ENCODE measurements at regions not wholly inside any gene's neighbourhood (a gene's known extent, or its start where the extent isn't known, plus 50 kb on each side); places are given as distances from the start of the nearest gene placed in this dataset.

DNA sequence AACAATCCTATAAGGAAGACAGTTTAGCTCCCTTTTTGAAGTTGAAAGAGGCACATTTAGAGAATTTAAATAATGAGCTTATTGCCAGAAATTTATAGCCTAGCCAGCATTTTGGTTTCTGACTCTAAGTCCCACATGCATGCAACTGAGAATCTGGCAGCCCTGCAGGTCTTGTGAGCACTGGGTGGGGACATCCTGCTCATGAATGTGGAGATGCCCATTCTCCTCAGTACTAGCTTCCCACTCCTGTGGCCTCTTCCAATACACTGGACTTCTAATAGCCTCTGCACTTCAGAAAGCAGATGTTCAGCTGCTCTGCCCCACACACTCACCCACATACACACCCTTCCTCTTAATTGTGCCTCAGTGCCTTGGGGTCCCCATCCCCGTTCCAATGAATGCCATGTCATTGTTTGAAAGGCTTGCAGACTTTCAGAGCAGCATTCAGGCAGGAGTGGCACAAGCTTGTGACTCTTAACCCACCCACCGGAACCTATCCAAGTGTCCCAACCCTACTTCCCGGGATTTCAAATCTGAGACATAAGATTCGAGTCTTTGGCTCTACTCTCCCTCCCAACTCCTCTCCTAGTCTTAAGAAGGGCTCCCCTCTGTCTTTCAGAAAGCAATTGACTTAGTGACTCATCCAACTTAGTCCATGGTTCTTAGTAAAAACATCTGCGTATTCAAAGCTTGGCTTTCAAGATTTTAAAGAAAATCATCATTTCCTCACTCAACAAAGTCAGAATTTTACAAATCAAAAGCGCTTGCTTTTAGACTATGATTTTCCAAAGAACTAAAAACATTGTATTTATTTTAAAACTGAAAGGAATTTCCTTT lies 80.0 kb upstream of the FREM2 start:
- DNase-seq (ENCODE audit: low read depth): peak; percentile 5

DNA sequence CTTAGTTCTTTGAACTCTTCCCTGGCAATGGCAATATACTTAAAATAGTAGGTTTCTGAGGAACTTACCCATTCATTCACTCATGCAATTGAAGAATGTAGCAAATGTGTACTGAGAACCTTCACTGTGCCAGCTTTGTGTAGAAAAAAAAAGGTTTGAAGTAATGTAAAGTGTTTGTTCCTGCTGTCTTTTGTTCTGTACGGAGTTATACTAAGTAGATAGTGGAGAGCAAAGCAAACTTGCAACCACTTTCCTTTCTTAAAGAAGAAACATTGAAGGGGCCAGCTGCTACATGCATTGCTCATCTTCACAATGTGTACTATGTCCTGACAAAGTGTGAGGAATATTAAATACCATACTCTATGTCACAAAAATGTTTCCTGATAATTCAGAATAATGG lies 68.9 kb upstream of the FREM2 start:
- no peak for DNase-seq (ENCODE audit: low read depth)

DNA sequence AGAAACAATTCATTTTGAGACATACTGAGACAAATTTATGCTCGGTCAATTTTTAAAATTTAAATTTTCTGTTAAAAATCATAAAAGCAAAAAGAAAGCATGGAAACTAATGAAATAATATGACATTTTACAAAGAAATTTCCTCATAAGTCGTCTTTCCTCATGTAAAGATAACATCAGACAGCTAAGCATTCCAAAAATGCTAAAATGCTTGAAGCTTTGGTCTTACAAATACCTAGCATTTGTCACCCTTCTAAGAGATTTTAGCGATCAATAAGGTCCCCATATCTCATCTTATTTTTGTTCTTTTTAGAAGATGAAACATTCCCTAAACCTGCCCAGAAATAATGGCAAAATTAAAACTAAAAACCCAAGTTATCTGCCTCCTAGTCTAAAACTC lies 68.5 kb upstream of the FREM2 start:
- no peak for DNase-seq (ENCODE audit: low read depth)

DNA sequence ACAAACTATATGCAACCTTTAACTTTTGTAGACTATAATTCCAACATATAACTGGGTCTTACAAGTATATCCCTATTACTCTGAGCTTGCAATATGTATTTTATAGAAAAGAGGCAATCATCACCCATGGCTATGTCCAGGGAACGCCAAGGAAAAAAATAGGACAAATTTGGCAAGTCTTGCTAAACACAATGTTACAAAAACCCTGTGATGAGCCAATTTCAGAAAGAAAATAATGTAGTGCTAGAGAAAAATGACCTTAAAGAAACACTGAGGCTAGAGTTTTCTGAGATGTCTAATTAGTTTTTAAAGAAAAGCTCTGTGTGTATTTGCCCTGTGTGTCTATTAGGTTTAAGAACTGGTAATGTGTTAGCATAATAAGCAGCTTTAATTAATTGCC lies 68.0 kb upstream of the FREM2 start:
- DNase-seq (ENCODE audit: low read depth): no peak

DNA sequence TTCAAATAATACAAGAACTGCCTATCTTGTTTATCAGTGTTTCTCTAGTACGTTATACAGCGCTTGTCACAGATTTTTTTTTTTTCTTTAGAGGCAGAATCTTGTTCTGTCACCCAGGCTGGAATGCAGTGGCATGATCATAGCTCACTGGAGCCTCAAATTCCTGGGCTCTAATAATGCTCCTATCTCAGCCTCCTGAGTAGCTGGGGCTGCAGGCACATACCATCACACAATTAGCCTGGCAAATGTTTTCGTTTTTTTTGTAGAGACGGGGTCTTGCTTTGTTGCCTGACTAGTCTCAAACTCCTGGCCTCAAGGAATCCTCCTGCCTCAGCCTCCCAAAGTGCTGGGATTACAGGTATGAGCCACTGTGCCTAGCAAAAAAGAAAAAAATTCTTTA lies 66.0 kb upstream of the FREM2 start:
- DNase-seq (ENCODE audit: low read depth): no peak

DNA sequence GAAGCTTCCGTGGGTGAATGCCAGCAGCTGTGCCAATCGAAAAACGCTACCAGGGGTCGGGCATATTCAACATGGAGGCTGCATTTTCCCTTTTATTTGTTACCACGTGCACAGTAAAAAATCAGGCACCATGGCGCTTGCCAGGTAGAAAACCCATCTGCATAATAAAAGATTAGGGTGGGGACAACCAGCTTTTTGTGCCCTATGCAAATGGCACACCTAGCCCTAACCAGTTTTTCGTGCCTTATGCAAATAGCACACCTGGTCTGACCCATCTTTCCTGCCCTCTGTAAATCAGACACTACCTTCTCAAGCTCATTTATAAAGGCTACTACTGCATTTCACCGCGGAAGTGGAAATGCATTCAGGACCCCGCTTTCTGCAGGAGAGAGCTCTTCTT lies 62.1 kb upstream of the FREM2 start:
- no peak for DNase-seq (ENCODE audit: low read depth)

DNA sequence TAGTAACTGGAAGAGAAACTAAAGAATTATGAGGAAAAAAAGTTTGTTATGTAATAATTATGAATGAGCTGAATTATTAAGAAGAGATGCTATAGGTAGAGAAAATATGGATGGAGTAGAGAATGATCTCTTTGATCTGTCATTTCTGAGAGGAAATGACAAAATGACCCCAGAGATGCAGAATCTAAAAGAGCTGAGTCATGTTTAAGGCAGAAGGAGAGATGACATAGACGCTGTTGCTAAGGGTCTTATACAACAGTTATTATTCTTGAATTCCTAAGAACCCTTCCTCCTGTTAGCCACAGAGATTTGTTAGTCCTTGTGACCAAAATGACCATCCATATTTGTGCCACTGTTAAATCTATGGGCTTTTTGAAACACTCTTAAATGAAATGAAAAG lies 58.3 kb upstream of the FREM2 start:
- DNase-seq (ENCODE audit: low read depth): peak; percentile 24

DNA sequence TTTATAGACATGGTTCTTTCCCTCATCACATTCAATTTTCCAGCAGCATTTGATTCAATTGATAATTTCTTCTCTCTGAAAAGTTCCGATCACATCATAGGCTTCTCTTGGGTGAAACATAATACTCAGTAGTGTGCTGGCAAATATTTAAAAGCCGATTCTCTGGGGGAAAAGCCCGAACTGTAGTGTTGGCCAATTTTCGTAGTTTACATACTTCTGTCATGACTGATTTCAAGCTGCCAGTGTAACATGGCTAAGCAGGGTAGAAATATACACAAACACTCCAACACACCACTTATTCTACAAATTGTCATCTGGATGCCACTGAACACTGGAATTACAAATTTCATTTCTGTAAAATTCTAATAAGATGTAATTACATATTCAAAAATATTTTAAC lies 56.1 kb upstream of the FREM2 start:
- DNase-seq (ENCODE audit: low read depth): peak; percentile 24

DNA sequence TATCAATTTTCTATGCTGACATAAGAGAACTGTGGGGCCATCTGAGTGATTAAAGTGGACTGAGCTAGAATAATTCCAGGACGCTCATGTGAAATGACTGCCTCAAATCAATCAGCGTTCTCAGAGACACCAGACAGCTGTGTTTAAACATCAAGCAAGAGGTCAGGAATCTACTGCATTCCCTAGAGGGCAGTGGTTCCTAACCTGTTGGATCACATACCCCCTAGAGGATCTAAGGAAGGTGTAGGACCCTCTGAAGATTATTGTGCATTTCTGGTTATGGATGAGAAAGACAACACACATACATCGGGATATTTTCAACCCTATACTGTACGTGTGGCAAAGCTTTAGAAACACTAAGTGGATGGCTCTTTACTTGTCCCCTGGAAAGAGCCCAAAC lies 51.8 kb upstream of the FREM2 start:
- DNase-seq (ENCODE audit: low read depth): no peak

DNA sequence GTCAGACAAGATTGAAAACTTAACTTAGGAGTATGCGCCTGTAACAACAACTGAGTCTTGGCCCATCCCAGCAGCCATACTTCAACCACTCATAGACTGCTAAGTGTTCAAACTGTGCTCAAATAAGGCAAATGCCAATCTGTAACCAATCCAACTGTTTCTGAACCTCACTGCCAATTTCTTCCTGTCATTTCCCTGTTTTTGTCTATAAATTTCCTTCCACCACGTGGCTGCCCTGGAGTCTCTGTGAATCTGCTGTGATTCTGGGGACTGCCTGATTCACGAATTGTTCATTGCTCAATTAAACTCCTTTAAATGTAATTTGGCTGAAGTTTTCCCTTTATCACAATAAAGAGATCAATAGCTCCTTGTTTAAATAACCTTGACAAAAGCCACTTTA lies 50.8 kb upstream of the FREM2 start:
- no peak for DNase-seq (ENCODE audit: low read depth)

DNA sequence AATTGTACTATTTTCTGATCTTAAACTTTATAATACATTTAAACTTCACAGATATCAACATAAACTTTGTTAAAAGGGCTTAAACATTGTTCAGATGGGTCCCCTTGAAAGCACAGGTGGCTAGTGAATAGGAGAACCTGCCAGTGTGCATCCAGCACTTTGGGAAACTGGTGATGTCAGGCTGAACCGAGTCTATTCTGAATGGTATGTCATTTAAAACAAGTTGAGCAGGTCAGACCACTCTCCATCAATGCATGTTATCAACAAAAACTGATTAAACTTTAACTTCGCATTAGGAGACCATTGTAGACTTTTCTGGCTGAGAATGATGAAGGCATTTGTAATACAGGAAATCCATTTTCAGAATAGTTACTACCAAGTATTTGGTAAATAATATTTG lies 50.1 kb upstream of the FREM2 start:
- no peak for DNase-seq (ENCODE audit: low read depth)

Measured in M059J (cell line).